OCI-LY3 (cell line): ENCODE measurements at regions not wholly inside any gene's neighbourhood (a gene's known extent, or its start where the extent isn't known, plus 50 kb on each side); places are given as distances from the start of the nearest gene placed in this dataset.

ENCODE experiments used
- EZH2phosphoT487 ChIP-seq: fragments of 200-600 bp; shearing (Covaris generic); IDR thresholded peaks from 2 replicates; pipeline ENCODE4 v1.6.1; 2018; ENCODE audit warnings: antibody characterized with exemption, mixed run types, low read depth
- TF ChIP-seq, protein P1 (sequence below): fragments of 200-600, 300-600 bp; sonication (generic); IDR thresholded peaks from 2 replicates; pipeline ENCODE4 v1.5.1; 2014; ENCODE audit warnings: antibody characterized with exemption, low read length, low read depth

DNA sequence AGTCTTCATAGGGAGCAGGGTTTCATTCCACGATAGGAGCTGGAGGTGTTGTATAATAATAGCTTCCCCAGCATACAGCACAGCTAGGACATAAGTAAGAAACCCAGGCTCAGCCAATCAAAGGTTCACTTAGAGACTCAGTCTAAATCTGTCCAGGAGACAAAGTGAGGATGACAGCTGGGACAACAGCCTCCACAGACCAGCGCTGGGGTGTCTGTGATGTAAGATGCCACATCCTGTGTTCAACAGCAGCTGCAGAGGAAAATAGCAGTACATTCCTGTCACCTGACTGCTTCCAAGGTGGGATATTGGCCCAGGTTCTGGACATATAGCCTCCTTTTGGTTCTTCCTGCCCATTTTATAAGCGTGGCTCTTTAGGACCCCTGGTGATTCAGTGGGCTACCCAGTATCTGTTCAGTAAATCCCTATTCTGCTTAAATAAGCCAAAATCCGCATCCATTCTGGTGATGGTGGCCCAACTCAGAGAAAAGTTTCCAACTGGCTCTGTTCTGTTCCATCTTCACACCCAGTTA, 176.8 kb upstream of the SYT6 start:
- TF ChIP-seq, protein P1, sequence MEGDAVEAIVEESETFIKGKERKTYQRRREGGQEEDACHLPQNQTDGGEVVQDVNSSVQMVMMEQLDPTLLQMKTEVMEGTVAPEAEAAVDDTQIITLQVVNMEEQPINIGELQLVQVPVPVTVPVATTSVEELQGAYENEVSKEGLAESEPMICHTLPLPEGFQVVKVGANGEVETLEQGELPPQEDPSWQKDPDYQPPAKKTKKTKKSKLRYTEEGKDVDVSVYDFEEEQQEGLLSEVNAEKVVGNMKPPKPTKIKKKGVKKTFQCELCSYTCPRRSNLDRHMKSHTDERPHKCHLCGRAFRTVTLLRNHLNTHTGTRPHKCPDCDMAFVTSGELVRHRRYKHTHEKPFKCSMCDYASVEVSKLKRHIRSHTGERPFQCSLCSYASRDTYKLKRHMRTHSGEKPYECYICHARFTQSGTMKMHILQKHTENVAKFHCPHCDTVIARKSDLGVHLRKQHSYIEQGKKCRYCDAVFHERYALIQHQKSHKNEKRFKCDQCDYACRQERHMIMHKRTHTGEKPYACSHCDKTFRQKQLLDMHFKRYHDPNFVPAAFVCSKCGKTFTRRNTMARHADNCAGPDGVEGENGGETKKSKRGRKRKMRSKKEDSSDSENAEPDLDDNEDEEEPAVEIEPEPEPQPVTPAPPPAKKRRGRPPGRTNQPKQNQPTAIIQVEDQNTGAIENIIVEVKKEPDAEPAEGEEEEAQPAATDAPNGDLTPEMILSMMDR, result no peak
- TF ChIP-seq EZH2phosphoT487, result no peak
